ENCODE measurements at regions not wholly inside any gene's neighbourhood (a gene's known extent, or its start where the extent isn't known, plus 50 kb on each side); places are given as distances from the start of the nearest gene placed in this dataset.
"Not testable (repeated sequence)": the region's sequence is repeated elsewhere in the genome, so short reads cannot be mapped to it uniquely, and the experiment has no call there.

- Histone ChIP-seq H3K9me2 (replicated peaks; ENCODE audit: low read depth, low read length) (no peaks in the 10 kb centered on the region), H3K4me1 (ENCODE audit: insufficient read depth, low read length, poor library complexity, severe bottlenecking) (peaks cover 55% of the 10 kb centered on the region), H2AFZ (ENCODE audit: low read length) (no peak overlapping the region), H3K9me3 (ENCODE audit: insufficient read depth, low read depth, low read length) (peaks cover 8% of the 10 kb centered on the region), H3K27me3 (ENCODE audit: insufficient read depth, low read length, poor library complexity, severe bottlenecking) (no peaks in the 10 kb centered on the region), H3F3A (ENCODE audit: low read depth) (no peaks in the 10 kb centered on the region), H3K9ac (ENCODE audit: low read depth, low read length, poor library complexity, severe bottlenecking) (peak overlapping the region; percentile 47), H3K4me3 (ENCODE audit: low read length, poor library complexity, severe bottlenecking) (peak overlapping the region; percentile 78), H4K20me1 (ENCODE audit: insufficient read depth, low read length, poor library complexity, severe bottlenecking) (no peaks in the 10 kb centered on the region), H3K79me2 (ENCODE audit: insufficient read depth, low read length) (peaks cover 63% of the 10 kb centered on the region), H3K4me2 (ENCODE audit: low read depth, low read length, poor library complexity, severe bottlenecking) (peak overlapping the region; percentile 74), H3K36me3 (ENCODE audit: insufficient read depth, low read length) (no peaks in the 10 kb centered on the region; the same call in 1 of the 2 replicates)
- TF ChIP-seq CTCF (conservative IDR thresholded peaks at IDR 0.05; ENCODE audit: low read length) (no peak), EZH2phosphoT487 (IDR thresholded peaks at IDR 0.05; ENCODE audit: borderline replicate concordance) (no peak)
Measured at GRCh38 chr14:71165121-71166031, 258.1 kb downstream of the PCNX1 start.

- TF ChIP-seq EZH2phosphoT487 (IDR thresholded peaks at IDR 0.05; ENCODE audit: borderline replicate concordance) (no peak), CTCF (conservative IDR thresholded peaks at IDR 0.05; ENCODE audit: low read length) (peak; percentile 70)
- Histone ChIP-seq H3K4me1 (ENCODE audit: insufficient read depth, low read length, poor library complexity, severe bottlenecking) (peaks cover 55% of the 10 kb centered on the region), H4K20me1 (ENCODE audit: insufficient read depth, low read length, poor library complexity, severe bottlenecking) (no peaks in the 10 kb centered on the region), H3K36me3 (ENCODE audit: insufficient read depth, low read length) (no peaks in the 10 kb centered on the region; the same call in 1 of the 2 replicates), H3K79me2 (ENCODE audit: insufficient read depth, low read length) (peaks cover 54% of the 10 kb centered on the region), H3K9ac (ENCODE audit: low read depth, low read length, poor library complexity, severe bottlenecking) (peak overlapping the region; percentile 47), H3K9me3 (ENCODE audit: insufficient read depth, low read depth, low read length) (no peaks in the 10 kb centered on the region), H3K9me2 (replicated peaks; ENCODE audit: low read depth, low read length) (no peaks in the 10 kb centered on the region), H2AFZ (ENCODE audit: low read length) (no peak overlapping the region), H3F3A (ENCODE audit: low read depth) (no peaks in the 10 kb centered on the region), H3K4me2 (ENCODE audit: low read depth, low read length, poor library complexity, severe bottlenecking) (peak overlapping the region; percentile 74), H3K27me3 (ENCODE audit: insufficient read depth, low read length, poor library complexity, severe bottlenecking) (no peaks in the 10 kb centered on the region), H3K4me3 (ENCODE audit: low read length, poor library complexity, severe bottlenecking) (peak overlapping the region; percentile 78)
Measured at GRCh38 chr14:71166180-71166837, 259.1 kb downstream of the PCNX1 start.

GRCh38 chr14:71167325-71167950 is 260.2 kb downstream of the PCNX1 start:
- not testable (repeated sequence) for H3K27me3 ChIP-seq (ENCODE audit: insufficient read depth, low read length, poor library complexity, severe bottlenecking); H3K9me3 ChIP-seq (ENCODE audit: insufficient read depth, low read depth, low read length); H3K9me2 ChIP-seq (replicated peaks; ENCODE audit: low read depth, low read length); H3K36me3 ChIP-seq (ENCODE audit: insufficient read depth, low read length); H3F3A ChIP-seq (ENCODE audit: low read depth); H2AFZ ChIP-seq (ENCODE audit: low read length); H4K20me1 ChIP-seq (ENCODE audit: insufficient read depth, low read length, poor library complexity, severe bottlenecking)
- Histone ChIP-seq H3K9ac (ENCODE audit: low read depth, low read length, poor library complexity, severe bottlenecking) (peak overlapping the region; percentile 84), H3K4me2 (ENCODE audit: low read depth, low read length, poor library complexity, severe bottlenecking) (peak overlapping the region; percentile 74), H3K79me2 (ENCODE audit: insufficient read depth, low read length) (peaks cover 46% of the 10 kb centered on the region), H3K4me3 (ENCODE audit: low read length, poor library complexity, severe bottlenecking) (peak overlapping the region; percentile 78), H3K4me1 (ENCODE audit: insufficient read depth, low read length, poor library complexity, severe bottlenecking) (peaks cover 55% of the 10 kb centered on the region)

GRCh38 chr14:71168161-71168560 is 260.9 kb downstream of the PCNX1 start:
- not testable (repeated sequence) for H3K36me3 ChIP-seq (ENCODE audit: insufficient read depth, low read length); H3K9me3 ChIP-seq (ENCODE audit: insufficient read depth, low read depth, low read length); H3K9me2 ChIP-seq (replicated peaks; ENCODE audit: low read depth, low read length); H4K20me1 ChIP-seq (ENCODE audit: insufficient read depth, low read length, poor library complexity, severe bottlenecking); H3F3A ChIP-seq (ENCODE audit: low read depth); H3K27me3 ChIP-seq (ENCODE audit: insufficient read depth, low read length, poor library complexity, severe bottlenecking)
- H3K4me2 ChIP-seq (ENCODE audit: low read depth, low read length, poor library complexity, severe bottlenecking), result peak overlapping the region; percentile 74
- H3K4me3 ChIP-seq (ENCODE audit: low read length, poor library complexity, severe bottlenecking), result peak overlapping the region; percentile 78
- H3K79me2 ChIP-seq (ENCODE audit: insufficient read depth, low read length), result peaks cover 43% of the 10 kb centered on the region
- H3K9ac ChIP-seq (ENCODE audit: low read depth, low read length, poor library complexity, severe bottlenecking), result peak overlapping the region; percentile 84
- H2AFZ ChIP-seq (ENCODE audit: low read length), result peak overlapping the region; percentile 42
- peaks cover 50% of the 10 kb centered on the region for H3K4me1 ChIP-seq (ENCODE audit: insufficient read depth, low read length, poor library complexity, severe bottlenecking)

All from Loucy (cell line).